Upper lobe of right lung (tissue), 1 donor: ENCODE measurements at regions not wholly inside any gene's neighbourhood (a gene's known extent, or its start where the extent isn't known, plus 50 kb on each side); places are given as distances from the start of the nearest gene placed in this dataset.

Source experiments
- ATAC-seq: fragments of 200-7000 bp; cut with Tn5 transposase; one replicate; pipeline ENCODE4 v1.9.1; 2020; ENCODE audit warnings: mild to moderate bottlenecking, moderate library complexity
- DNase-seq: peaks from one replicate; pipeline ENCODE4 v3.0.0-alpha.2; 2020
- H3K27ac ChIP-seq: fragments of 200-600 bp; one replicate; pipeline ENCODE4 v1.8.0; 2022
- H3K27me3 ChIP-seq: fragments of 200-600 bp; one replicate; pipeline ENCODE4 v1.8.0; 2022; ENCODE audit warnings: mild to moderate bottlenecking
- H3K36me3 ChIP-seq: fragments of 200-600 bp; one replicate; pipeline ENCODE4 v1.8.0; 2022
- H3K4me1 ChIP-seq: fragments of 200-600 bp; one replicate; pipeline ENCODE4 v1.8.0; 2022
- H3K4me3 ChIP-seq: fragments of 200-600 bp; one replicate; pipeline ENCODE4 v1.8.0; 2022; ENCODE audit warnings: mild to moderate bottlenecking
- H3K9me3 ChIP-seq: fragments of 200-600 bp; one replicate; pipeline ENCODE4 v1.8.0; 2022
- intact Hi-C: fragments of 100-400 bp; cut with DNase I; formaldehyde crosslinking; loops from one replicate; pipeline ENCODE4 v1.11.0; 2022
- TF ChIP-seq, protein P1 (sequence below): fragments of 200-600 bp; IDR thresholded peaks from one replicate; pipeline ENCODE4 v1.8.0; 2022; ENCODE audit warnings: antibody characterized with exemption
- donor health status: DM: no; HTN: yes; CAD: no; lungs with severe emphysema.

DNA sequence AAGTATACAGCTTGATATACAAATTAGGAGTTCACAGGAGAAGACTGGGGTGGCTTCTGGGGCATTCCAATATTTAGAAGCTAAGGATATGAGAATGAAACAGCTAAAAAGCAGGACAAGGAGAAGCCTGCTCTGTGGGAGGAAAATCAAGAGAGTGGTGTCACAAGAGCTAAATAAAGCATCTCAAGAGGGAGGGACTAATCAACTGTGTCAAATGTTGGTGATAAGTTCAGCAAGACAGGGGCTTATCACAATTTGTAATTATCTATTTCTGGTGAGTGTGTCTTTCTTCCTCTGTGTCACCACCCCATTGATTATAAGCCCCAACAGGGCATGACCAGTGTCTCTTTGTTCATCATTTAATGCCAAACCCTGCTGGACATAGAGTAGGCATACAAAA is 295.8 kb upstream of the DUSP10 start:
- TF ChIP-seq, protein P1, sequence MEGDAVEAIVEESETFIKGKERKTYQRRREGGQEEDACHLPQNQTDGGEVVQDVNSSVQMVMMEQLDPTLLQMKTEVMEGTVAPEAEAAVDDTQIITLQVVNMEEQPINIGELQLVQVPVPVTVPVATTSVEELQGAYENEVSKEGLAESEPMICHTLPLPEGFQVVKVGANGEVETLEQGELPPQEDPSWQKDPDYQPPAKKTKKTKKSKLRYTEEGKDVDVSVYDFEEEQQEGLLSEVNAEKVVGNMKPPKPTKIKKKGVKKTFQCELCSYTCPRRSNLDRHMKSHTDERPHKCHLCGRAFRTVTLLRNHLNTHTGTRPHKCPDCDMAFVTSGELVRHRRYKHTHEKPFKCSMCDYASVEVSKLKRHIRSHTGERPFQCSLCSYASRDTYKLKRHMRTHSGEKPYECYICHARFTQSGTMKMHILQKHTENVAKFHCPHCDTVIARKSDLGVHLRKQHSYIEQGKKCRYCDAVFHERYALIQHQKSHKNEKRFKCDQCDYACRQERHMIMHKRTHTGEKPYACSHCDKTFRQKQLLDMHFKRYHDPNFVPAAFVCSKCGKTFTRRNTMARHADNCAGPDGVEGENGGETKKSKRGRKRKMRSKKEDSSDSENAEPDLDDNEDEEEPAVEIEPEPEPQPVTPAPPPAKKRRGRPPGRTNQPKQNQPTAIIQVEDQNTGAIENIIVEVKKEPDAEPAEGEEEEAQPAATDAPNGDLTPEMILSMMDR = no peak
- no peaks in the 10 kb centered on the region for H3K27me3 ChIP-seq
- H3K4me3 ChIP-seq = no peak overlapping the region
- H3K9me3 ChIP-seq = no peaks in the 10 kb centered on the region
- no peak for DNase-seq
- intact Hi-C loops = no loop called here
- no peak for ATAC-seq
- H3K36me3 ChIP-seq = no peaks in the 10 kb centered on the region
- no peaks in the 10 kb centered on the region for H3K4me1 ChIP-seq
- H3K27ac ChIP-seq = no peak overlapping the region

DNA sequence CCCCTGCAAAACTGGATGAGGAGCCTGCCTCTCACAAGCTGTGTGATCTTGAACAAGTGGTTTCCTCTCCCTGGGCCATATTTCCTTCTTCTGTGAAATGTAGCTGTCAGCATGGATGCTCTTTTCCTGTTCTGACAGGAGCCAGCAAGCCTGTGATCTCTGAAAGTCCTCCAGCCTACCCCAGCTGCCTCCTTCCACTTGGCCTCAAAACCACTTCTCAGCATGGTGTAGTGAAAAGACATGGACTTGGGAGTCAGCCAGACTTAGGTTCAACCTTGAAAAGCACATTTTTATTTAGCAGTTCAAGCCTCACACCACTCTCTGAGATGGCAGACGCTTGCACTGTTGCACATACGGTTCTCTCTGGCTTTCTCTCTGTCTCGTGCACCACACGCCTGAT is 292.9 kb upstream of the DUSP10 start:
- Histone ChIP-seq H3K4me3 (no peak overlapping the region), H3K4me1 (no peaks in the 10 kb centered on the region), H3K27me3 (no peaks in the 10 kb centered on the region), H3K27ac (no peak overlapping the region), H3K36me3 (no peaks in the 10 kb centered on the region), H3K9me3 (no peaks in the 10 kb centered on the region)
- TF ChIP-seq, protein P1 = no peak
- intact Hi-C loops = no loop called here
- ATAC-seq (no peak), DNase-seq (no peak)

DNA sequence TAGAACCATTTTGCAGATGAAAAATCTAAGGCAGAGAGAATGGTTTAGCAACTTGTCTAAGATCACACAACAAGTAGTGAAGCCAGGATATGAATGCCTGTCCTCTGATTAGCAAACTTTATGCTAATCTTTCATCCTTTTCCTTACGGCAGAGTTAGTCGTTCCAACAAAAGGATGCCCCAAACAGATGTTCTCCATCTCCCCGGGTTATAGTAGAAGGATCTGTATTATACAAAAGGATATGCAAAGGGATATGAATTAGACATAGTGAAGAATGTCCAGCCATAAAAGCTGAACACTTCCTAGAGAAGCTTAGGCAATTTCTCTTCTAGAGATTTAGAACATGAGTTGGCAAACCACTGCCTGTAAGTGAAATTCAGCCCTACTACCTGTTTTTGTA is 291.6 kb upstream of the DUSP10 start:
- H3K27me3 ChIP-seq = no peaks in the 10 kb centered on the region
- no peaks in the 10 kb centered on the region for H3K9me3 ChIP-seq
- no peaks in the 10 kb centered on the region for H3K4me1 ChIP-seq
- H3K27ac ChIP-seq = no peak overlapping the region
- intact Hi-C loops = no loop called here
- no peak for DNase-seq
- TF ChIP-seq, protein P1 = no peak
- no peak for ATAC-seq
- no peaks in the 10 kb centered on the region for H3K36me3 ChIP-seq
- no peak overlapping the region for H3K4me3 ChIP-seq

DNA sequence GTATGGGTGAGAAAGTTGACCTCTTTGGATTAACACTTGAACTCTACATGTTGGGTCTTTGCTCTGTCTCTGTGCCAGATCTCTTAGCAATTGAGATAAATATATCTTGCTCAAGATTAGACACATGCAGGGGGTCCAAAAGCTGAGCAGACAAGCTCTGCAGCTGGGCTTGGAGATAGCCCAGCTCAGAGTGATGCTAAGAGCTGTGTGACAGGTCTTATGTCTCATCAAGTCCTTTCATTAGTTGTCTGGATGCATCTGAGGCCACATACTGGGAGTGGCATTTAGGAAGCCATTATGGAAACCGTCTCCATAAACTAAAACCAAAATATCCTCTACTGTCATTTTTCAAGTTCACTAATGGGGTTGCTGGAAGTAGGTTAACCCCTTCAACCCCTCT is 289.4 kb upstream of the DUSP10 start:
- no peak overlapping the region for H3K27ac ChIP-seq
- ATAC-seq = no peak
- no peaks in the 10 kb centered on the region for H3K4me1 ChIP-seq
- intact Hi-C loops = no loop called here
- H3K36me3 ChIP-seq = no peaks in the 10 kb centered on the region
- no peak overlapping the region for H3K4me3 ChIP-seq
- H3K27me3 ChIP-seq = no peaks in the 10 kb centered on the region
- H3K9me3 ChIP-seq = no peaks in the 10 kb centered on the region
- no peak for DNase-seq
- TF ChIP-seq, protein P1 = no peak

DNA sequence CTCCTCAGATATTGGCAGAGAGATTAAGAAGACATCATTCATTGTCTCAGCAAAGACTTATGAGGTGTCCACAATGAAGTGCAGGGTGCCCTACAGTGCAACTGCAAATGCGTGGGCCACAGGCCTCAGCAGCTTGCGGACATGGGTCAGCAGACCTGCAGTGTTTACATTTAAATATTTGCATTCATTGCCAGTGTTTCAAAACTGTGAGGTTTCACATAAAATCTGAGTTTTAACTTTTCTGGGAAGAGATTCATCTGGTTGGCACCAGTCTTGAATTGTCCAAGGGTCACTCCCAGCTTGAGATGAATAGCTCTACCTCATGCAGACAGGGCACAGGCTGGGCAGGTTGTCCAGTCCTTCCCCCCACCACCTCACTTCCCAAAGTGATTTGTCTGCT is 286.8 kb upstream of the DUSP10 start:
- Histone ChIP-seq H3K36me3 (no peaks in the 10 kb centered on the region), H3K27ac (no peak overlapping the region), H3K4me1 (no peaks in the 10 kb centered on the region), H3K27me3 (no peaks in the 10 kb centered on the region), H3K9me3 (no peaks in the 10 kb centered on the region), H3K4me3 (no peak overlapping the region)
- DNase-seq = no peak
- TF ChIP-seq, protein P1 = no peak
- intact Hi-C loops = no loop called here
- ATAC-seq = no peak

- ATAC-seq (no peak), DNase-seq (no peak)
- Histone ChIP-seq H3K9me3 (no peaks in the 10 kb centered on the region), H3K4me1 (no peaks in the 10 kb centered on the region), H3K27ac (no peak overlapping the region), H3K27me3 (no peaks in the 10 kb centered on the region), H3K4me3 (no peak overlapping the region), H3K36me3 (no peaks in the 10 kb centered on the region)
- intact Hi-C loops = no loop called here
- TF ChIP-seq, protein P1 = no peak
Measured at GRCh38 chr1:222028116-222028515, 286.2 kb upstream of the DUSP10 start.
